HEK293 (cell line): ENCODE measurements at regions not wholly inside any gene's neighbourhood (a gene's known extent, or its start where the extent isn't known, plus 50 kb on each side); places are given as distances from the start of the nearest gene placed in this dataset.

ENCODE experiments used
- CTCF ChIA-PET: fragments of 350-600 bp; formaldehyde crosslinking; extraction: SDS; loops from one replicate; lab custom pipeline; 2021; ENCODE audit warnings: antibody characterized with exemption; lab: Yijun Ruan, JAX
- POLR2A ChIA-PET: fragments of 300-600 bp; formaldehyde crosslinking; extraction: SDS; loops from one replicate; lab custom pipeline; 2020; ENCODE audit warnings: antibody characterized with exemption, inconsistent platforms; lab: Yijun Ruan, JAX
- H3K27ac ChIP-seq: fragments of 200-500 bp; sonication (Bioruptor generic); 2 replicates; pipeline ENCODE4 v1.5.1; 2014; ENCODE audit warnings: low read depth, low read length, control low read depth, inconsistent platforms; ENCODE audit errors: extremely low read depth
- H3K36me3 ChIP-seq, 2 experiments: fragments of 200-500 bp in 1 of 2; sonication (Bioruptor generic) in 1 of 2; 1 replicate in 1 of 2; 2 replicates in 1 of 2; pipeline ENCODE4 v1.5.1; 2014 to 2017; ENCODE audit warnings: inconsistent platforms in 2 of 2, low read length in 2 of 2; ENCODE audit not compliant: control insufficient read depth in 2 of 2, insufficient read depth in 1 of 2
- H3K4me1 ChIP-seq: fragments of 200-500 bp; sonication (Bioruptor generic); 2 replicates; pipeline ENCODE4 v1.5.1; 2014; ENCODE audit warnings: mild to moderate bottlenecking, low read length, inconsistent platforms; ENCODE audit not compliant: control insufficient read depth, insufficient read depth
- H3K4me3 ChIP-seq: 2 replicates; pipeline ENCODE4 v1.5.1; 2011; ENCODE audit warnings: low read depth, mild to moderate bottlenecking, control low read depth, low read length, moderate library complexity
- H3K9me3 ChIP-seq: fragments of 200-500 bp; sonication (Bioruptor generic); 2 replicates; pipeline ENCODE4 v1.5.1; 2014; ENCODE audit warnings: low read depth, low read length, inconsistent platforms; ENCODE audit not compliant: control insufficient read depth, insufficient read depth
- EGR2 ChIP-seq: fragments of 450-650 bp; formaldehyde crosslinking; IDR thresholded peaks from 2 replicates; pipeline ENCODE4 v1.5.1; 2016; ENCODE audit warnings: low read depth, missing biosample characterization, missing genetic modification characterization
- HOXD13 ChIP-seq: sonication (generic); formaldehyde crosslinking; IDR thresholded peaks from 2 replicates; pipeline ENCODE4 v1.8.0; 2022; ENCODE audit warnings: missing genetic modification reagents, borderline replicate concordance
- KLF10 ChIP-seq: fragments of 450-650 bp; IDR thresholded peaks from 2 replicates; pipeline ENCODE4 v1.5.1; 2018; ENCODE audit warnings: missing biosample characterization, mild to moderate bottlenecking, missing genetic modification characterization
- SETDB1 ChIP-seq: IDR thresholded peaks from one replicate; pipeline ENCODE4 v1.6.1; 2017; ENCODE audit warnings: mild to moderate bottlenecking, low read length, moderate library complexity, mixed read lengths; ENCODE audit not compliant: insufficient read length
- ZBTB17 ChIP-seq: fragments of 450-650 bp; formaldehyde crosslinking; IDR thresholded peaks from 2 replicates; pipeline ENCODE4 v1.5.1; 2016; ENCODE audit warnings: missing biosample characterization, missing genetic modification characterization
- ZIC2 ChIP-seq: fragments of 450-650 bp; formaldehyde crosslinking; IDR thresholded peaks from 2 replicates; pipeline ENCODE4 v1.5.1; 2016; ENCODE audit warnings: missing biosample characterization, missing genetic modification characterization
- ZNF121 ChIP-seq: fragments of 450-650 bp; formaldehyde crosslinking; IDR thresholded peaks from 2 replicates; pipeline ENCODE4 v1.5.1; 2016; ENCODE audit warnings: missing biosample characterization, missing genetic modification characterization
- ZNF133 ChIP-seq: fragments of 450-650 bp; formaldehyde crosslinking; IDR thresholded peaks from 2 replicates; pipeline ENCODE4 v1.5.1; 2016; ENCODE audit warnings: missing biosample characterization, missing genetic modification characterization
- ZNF174 ChIP-seq: fragments of 450-650 bp; formaldehyde crosslinking; IDR thresholded peaks from 2 replicates; pipeline ENCODE4 v1.5.0; 2017; ENCODE audit warnings: missing biosample characterization, mild to moderate bottlenecking, missing genetic modification characterization
- ZNF184 ChIP-seq: fragments of 450-650 bp; IDR thresholded peaks from 2 replicates; pipeline ENCODE4 v1.5.1; 2018; ENCODE audit warnings: missing biosample characterization, mild to moderate bottlenecking, missing genetic modification characterization
- ZNF366 ChIP-seq: fragments of 450-650 bp; formaldehyde crosslinking; conservative IDR thresholded peaks from 2 replicates; pipeline ENCODE4 v1.5.1; 2016; ENCODE audit warnings: missing biosample characterization, missing genetic modification characterization
- ZNF501 ChIP-seq: fragments of 450-650 bp; formaldehyde crosslinking; IDR thresholded peaks from 2 replicates; pipeline ENCODE4 v1.5.1; 2016; ENCODE audit warnings: missing biosample characterization, missing genetic modification characterization
- ZNF530 ChIP-seq: fragments of 450-650 bp; formaldehyde crosslinking; IDR thresholded peaks from 2 replicates; pipeline ENCODE4 v1.5.1; 2016; ENCODE audit warnings: low read depth, missing biosample characterization, missing genetic modification characterization
- ZNF544 ChIP-seq: fragments of 450-650 bp; formaldehyde crosslinking; IDR thresholded peaks from 2 replicates; pipeline ENCODE4 v1.5.0; 2017; ENCODE audit warnings: missing biosample characterization, missing genetic modification characterization
- ZNF548 ChIP-seq: fragments of 450-650 bp; formaldehyde crosslinking; IDR thresholded peaks from 2 replicates; pipeline ENCODE4 v1.5.1; 2016; ENCODE audit warnings: missing biosample characterization, missing genetic modification characterization
- ZNF558 ChIP-seq: fragments of 450-650 bp; formaldehyde crosslinking; IDR thresholded peaks from 2 replicates; pipeline ENCODE4 v1.5.1; 2016; ENCODE audit warnings: missing biosample characterization, missing genetic modification characterization
- ZNF585B ChIP-seq: fragments of 450-650 bp; formaldehyde crosslinking; IDR thresholded peaks from 2 replicates; pipeline ENCODE4 v1.5.1; 2016; ENCODE audit warnings: missing biosample characterization, missing genetic modification characterization
- ZNF843 ChIP-seq: fragments of 450-650 bp; formaldehyde crosslinking; IDR thresholded peaks from 2 replicates; pipeline ENCODE4 v1.5.1; 2016; ENCODE audit warnings: missing biosample characterization, missing genetic modification characterization
- TF ChIP-seq, protein P1 (sequence below): fragments of 450-650 bp; formaldehyde crosslinking; IDR thresholded peaks from 2 replicates; pipeline ENCODE4 v1.5.1; 2016; ENCODE audit warnings: missing biosample characterization, missing genetic modification characterization
- TF ChIP-seq, protein P2 (sequence below): fragments of 450-650 bp; formaldehyde crosslinking; IDR thresholded peaks from 2 replicates; pipeline ENCODE4 v1.5.1; 2017; ENCODE audit warnings: missing biosample characterization, missing genetic modification characterization
- TF ChIP-seq, protein P3 (sequence below): fragments of 450-650 bp; formaldehyde crosslinking; IDR thresholded peaks from 2 replicates; pipeline ENCODE4 v1.5.1; 2016; ENCODE audit warnings: missing biosample characterization, missing genetic modification characterization
- TF ChIP-seq, protein P4 (sequence below): fragments of 450-650 bp; formaldehyde crosslinking; IDR thresholded peaks from 2 replicates; pipeline ENCODE4 v1.5.1; 2016; ENCODE audit warnings: missing biosample characterization, missing genetic modification characterization
- TF ChIP-seq, protein P5 (sequence below): fragments of 450-650 bp; formaldehyde crosslinking; IDR thresholded peaks from 2 replicates; pipeline ENCODE4 v1.5.1; 2016; ENCODE audit warnings: missing biosample characterization, missing genetic modification characterization

DNA sequence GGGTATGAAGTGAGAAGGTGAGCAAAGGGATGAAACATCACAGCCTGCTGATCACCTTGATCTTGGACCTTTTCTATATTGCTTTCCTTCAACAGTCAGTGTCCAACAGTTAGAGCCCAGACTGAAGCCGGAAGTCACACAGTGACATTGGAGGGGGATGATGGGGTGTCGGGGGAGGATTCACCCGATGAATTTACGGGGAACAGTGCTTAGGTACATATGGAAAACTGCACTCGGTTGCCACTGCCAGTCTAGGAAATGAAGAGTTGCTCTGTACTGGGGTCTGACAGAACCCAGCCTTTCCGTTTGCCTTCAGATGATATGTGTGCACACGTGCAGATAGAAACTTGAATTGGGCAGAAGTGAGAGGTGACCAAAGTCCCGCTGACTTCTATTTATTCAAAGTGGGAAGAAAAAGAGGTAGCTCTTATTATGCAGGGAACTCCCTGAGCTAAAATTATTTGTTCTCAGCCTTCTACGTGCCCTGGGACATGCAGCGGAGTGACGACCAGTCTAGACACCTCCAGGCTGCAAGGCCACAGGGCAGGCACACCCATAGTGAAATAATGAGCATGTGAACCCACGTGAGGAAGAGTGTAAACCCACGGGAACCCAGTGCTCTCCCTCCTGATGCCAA is 107.2 kb upstream of the INHBA start (continued):
- TF ChIP-seq KLF10 (no peak), ZNF585B (tag by site-specific recombination) (no peak), ZNF121 (tag by site-specific recombination) (no peak), ZNF544 (tag by site-specific recombination) (no peak), ZNF530 (no peak), ZNF558 (no peak), SETDB1 (no peak)
- TF ChIP-seq, protein P1, sequence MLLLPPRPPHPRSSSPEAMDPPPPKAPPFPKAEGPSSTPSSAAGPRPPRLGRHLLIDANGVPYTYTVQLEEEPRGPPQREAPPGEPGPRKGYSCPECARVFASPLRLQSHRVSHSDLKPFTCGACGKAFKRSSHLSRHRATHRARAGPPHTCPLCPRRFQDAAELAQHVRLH (tag by site-specific recombination), result no peak
- TF ChIP-seq, protein P2, sequence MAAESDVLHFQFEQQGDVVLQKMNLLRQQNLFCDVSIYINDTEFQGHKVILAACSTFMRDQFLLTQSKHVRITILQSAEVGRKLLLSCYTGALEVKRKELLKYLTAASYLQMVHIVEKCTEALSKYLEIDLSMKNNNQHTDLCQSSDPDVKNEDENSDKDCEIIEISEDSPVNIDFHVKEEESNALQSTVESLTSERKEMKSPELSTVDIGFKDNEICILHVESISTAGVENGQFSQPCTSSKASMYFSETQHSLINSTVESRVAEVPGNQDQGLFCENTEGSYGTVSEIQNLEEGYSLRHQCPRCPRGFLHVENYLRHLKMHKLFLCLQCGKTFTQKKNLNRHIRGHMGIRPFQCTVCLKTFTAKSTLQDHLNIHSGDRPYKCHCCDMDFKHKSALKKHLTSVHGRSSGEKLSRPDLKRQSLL (tag by site-specific recombination), result no peak
- TF ChIP-seq, protein P3, sequence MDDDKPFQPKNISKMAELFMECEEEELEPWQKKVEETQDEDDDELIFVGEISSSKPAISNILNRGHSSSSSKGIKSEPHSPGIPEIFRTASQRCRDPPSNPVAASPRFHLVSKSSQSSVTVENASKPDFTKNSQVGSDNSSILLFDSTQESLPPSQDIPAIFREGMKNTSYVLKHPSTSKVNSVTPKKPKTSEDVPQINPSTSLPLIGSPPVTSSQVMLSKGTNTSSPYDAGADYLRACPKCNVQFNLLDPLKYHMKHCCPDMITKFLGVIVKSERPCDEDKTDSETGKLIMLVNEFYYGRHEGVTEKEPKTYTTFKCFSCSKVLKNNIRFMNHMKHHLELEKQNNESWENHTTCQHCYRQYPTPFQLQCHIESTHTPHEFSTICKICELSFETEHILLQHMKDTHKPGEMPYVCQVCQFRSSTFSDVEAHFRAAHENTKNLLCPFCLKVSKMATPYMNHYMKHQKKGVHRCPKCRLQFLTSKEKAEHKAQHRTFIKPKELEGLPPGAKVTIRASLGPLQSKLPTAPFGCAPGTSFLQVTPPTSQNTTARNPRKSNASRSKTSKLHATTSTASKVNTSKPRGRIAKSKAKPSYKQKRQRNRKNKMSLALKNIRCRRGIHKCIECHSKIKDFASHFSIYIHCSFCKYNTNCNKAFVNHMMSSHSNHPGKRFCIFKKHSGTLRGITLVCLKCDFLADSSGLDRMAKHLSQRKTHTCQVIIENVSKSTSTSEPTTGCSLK (tag by site-specific recombination), result no peak
- TF ChIP-seq, all 188 proteins: peak for 0

DNA sequence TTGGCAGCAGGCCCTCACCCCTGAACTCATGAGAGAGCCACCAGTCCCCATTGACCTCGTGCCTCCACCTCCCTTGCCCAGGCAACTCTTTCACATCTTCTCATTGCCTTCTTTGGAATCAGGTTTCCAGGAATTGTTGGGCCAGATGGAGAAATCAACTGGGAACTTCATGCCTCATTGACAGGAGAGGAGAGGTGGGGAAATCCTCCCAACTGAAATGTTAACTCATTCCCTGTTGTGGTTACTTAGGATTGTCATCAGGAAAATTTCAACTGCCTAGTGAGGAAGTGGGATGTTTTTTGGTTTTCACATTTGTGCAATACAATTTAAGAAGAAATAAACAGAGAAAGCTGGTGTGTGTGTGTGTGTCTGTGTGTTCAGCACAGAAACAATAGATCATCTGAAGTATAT is 106.6 kb upstream of the INHBA start:
- TF ChIP-seq HOXD13, result no peak
- TF ChIP-seq ZNF501 (tag by site-specific recombination), result no peak
- no peak for TF ChIP-seq ZBTB17 (tag by site-specific recombination)
- TF ChIP-seq EGR2, result no peak
- no peak for TF ChIP-seq ZNF174 (tag by site-specific recombination)
- TF ChIP-seq ZNF843, result no peak
- no peak for TF ChIP-seq ZNF121 (tag by site-specific recombination)
- TF ChIP-seq ZNF366 (tag by site-specific recombination), result no peak
- TF ChIP-seq ZIC2, result no peak
- TF ChIP-seq, protein P4, sequence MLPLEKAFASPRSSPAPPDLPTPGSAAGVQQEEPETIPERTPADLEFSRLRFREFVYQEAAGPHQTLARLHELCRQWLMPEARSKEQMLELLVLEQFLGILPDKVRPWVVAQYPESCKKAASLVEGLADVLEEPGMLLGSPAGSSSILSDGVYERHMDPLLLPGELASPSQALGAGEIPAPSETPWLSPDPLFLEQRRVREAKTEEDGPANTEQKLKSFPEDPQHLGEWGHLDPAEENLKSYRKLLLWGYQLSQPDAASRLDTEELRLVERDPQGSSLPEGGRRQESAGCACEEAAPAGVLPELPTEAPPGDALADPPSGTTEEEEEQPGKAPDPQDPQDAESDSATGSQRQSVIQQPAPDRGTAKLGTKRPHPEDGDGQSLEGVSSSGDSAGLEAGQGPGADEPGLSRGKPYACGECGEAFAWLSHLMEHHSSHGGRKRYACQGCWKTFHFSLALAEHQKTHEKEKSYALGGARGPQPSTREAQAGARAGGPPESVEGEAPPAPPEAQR (tag by site-specific recombination), result no peak
- TF ChIP-seq, protein P5, sequence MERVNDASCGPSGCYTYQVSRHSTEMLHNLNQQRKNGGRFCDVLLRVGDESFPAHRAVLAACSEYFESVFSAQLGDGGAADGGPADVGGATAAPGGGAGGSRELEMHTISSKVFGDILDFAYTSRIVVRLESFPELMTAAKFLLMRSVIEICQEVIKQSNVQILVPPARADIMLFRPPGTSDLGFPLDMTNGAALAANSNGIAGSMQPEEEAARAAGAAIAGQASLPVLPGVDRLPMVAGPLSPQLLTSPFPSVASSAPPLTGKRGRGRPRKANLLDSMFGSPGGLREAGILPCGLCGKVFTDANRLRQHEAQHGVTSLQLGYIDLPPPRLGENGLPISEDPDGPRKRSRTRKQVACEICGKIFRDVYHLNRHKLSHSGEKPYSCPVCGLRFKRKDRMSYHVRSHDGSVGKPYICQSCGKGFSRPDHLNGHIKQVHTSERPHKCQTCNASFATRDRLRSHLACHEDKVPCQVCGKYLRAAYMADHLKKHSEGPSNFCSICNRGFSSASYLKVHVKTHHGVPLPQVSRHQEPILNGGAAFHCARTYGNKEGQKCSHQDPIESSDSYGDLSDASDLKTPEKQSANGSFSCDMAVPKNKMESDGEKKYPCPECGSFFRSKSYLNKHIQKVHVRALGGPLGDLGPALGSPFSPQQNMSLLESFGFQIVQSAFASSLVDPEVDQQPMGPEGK (tag by site-specific recombination), result no peak
- no peak for TF ChIP-seq ZNF184 (tag by site-specific recombination)
- no peak for TF ChIP-seq ZNF548 (tag by site-specific recombination)
- no peak for TF ChIP-seq ZNF133 (tag by site-specific recombination)
- Histone ChIP-seq H3K4me3 (no peak overlapping the region), H3K27ac (no peak overlapping the region), H3K9me3 (no peaks in the 10 kb centered on the region), H3K4me1 (no peaks in the 10 kb centered on the region; the same call in 1 of the 2 replicates), H3K36me3 (no peaks in the 10 kb centered on the region)
- POLR2A ChIA-PET, result no interaction called here
- CTCF ChIA-PET, result no interaction called here
